ENCODE measurements at regions not wholly inside any gene's neighbourhood (a gene's known extent, or its start where the extent isn't known, plus 50 kb on each side); places are given as distances from the start of the nearest gene placed in this dataset.

DNA sequence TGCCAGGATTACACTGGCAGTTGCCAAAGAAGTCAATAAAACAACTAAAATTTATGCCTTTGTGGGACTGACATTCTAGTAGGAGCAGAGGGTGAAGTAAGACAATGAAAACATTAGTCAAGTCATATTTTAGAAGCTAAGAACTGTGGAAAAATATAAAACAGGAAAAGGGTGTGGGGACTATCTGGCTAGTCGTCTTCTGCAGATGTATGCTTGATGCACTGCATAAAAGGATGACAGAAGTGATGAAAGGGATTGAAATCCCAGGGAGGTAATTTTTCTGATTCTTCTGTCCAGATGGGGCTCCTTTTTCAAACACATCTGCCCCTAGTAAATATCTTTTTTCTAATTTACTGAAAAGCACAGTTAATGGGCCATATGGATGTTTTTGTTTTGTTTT lies 706.3 kb downstream of the ADGRL2 start:
- DNase-seq (ENCODE audit: low read depth), result no peak

DNA sequence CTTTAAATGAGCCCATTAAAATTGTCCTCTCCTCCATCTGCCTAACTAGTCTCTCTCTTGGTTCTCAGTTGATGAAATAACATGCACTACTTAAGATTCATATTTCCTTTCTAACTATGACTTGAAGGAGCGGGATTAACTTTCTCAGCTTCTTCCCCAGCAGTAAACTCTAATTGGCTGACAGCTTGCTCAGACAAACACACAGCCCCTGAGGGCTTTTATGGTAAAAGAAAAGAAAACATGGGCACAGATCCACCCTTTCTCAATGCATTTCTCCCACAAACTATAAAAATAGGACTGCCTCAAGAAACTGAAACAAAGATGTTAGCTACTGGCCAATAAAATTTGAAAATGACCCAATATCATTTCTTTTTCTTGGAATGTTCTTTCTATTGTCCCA lies 703.1 kb downstream of the ADGRL2 start:
- peak; percentile 47 for DNase-seq (ENCODE audit: low read depth)

DNA sequence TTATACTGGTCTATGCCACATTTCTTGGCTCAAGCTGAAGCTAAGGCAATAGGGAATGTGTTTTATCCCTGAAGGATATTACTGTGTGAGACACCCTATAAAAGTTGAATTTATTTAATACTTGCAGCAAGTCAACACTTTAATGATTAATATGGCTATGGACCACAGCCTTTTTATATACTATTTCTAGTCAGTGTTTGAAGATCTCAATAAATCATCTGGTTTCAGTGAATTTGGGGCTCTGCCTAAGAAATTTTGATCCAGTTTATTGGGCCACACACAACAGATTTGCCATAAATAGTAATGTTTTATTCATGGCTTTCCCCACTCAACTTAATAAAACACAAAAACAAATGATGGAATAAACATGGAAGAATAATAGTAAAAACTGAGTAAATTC lies 698.3 kb downstream of the ADGRL2 start:
- DNase-seq (ENCODE audit: low read depth), result no peak

DNA sequence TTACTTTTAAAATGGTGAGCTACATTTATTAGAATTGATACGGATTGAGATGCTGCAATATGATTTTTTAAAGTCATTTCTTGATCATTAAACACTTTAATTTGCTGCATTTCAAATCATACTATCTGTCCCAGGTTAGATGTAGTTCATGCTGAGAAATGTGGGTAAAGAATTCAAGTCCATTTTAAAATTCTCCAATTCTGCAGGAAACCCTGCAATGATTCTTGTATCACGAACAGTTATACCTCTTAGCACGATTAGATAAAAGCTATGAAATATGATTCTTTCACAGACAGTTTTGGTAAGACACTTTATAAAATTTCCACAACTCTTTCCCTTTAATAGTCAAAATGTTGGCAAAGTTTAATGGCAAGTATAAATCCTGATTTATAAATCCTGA lies 693.4 kb downstream of the ADGRL2 start:
- DNase-seq (ENCODE audit: low read depth), result no peak

DNA sequence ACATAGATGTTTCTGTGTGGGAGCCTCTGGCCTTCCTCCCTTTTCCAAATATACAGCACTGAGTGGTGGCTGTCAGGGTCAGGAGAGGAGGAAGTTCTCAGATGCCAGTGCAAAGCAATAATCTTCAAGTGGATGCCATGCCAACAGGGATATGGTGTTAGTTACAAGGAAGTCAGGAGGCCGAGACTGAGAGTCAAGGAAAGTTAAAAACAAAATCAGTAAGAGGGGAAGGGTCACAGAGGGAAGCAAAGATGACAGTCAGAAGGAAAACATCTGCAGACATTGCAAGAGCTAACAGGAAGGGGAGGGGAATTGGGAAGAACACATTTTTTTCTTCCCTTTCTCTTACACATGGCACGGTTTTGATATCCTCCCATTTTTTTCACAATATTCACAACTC lies 691.4 kb downstream of the ADGRL2 start:
- DNase-seq (ENCODE audit: low read depth), result no peak

DNA sequence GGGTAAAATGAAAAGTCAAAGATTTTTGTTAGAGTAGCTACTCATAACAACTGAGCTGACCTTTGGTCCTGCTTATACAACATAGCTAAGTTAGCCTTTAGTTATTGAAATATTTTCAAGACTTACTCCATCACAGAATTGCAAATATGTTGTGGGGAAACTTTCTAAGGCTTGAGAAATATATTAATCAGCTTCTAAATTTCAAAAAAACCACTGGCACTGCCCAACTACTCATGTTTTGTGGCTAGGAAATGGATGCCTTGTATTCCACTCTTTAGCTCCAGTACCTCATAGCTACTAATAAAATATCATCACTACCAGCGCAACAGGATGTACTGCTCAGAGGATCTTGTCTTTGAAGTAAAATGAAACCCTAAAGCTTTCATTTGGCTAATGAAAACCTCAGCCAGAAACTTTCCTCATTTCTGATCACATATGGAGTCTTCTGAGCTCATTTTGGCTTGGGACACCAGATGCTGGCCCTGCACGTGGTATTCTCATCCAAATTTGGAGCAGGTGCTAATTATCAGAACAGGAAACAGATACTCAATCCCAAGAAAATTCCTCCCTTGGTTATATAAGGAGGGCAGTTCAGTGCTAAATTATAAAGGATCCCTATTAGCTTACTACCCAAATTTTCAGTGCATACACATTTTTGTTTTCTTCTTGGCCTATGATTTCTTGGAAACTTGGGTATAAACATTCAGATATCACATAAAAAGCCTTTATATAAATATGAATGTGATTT lies 690.7 kb downstream of the ADGRL2 start:
- peak; percentile 4 for DNase-seq (ENCODE audit: low read depth)

DNA sequence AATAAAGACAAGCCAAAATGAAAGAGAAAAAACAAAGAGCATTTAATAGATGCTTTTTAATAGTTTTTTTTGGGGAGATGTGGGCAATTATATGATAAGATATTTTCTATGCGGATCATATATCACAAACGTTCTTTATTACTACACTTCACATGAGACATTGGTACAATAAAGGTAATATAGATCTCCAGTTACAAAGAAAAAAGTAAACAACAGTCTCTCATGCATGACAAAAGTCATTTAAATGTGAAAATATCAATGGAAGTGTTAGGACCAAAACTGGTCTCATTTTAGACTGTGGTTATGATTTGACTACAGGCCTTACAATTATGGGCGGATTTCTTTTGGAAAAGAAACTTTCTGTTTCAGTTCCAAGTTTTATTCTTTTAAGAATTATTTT lies 687.0 kb downstream of the ADGRL2 start:
- DNase-seq (ENCODE audit: low read depth), result no peak

DNA sequence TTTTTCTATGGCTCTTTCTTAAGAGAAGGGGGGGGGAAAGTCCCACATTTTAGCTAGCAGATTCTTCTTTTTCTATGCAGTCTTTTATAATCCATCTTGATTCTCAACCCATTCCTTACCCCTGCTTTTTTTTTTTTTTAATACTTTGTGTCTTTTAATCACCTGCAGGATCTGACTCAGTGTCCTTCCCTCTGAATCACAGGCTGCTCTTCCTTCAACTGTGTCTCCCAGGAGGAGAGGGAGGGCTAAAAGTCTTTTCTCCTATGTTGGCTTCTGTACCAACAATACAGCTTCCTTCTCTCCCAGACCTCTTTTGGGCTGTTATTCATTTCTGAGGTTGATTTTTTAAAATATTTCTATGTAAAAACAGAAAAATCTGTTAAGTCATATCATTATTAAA lies 686.2 kb downstream of the ADGRL2 start:
- DNase-seq (ENCODE audit: low read depth), result peak; percentile 5

DNA sequence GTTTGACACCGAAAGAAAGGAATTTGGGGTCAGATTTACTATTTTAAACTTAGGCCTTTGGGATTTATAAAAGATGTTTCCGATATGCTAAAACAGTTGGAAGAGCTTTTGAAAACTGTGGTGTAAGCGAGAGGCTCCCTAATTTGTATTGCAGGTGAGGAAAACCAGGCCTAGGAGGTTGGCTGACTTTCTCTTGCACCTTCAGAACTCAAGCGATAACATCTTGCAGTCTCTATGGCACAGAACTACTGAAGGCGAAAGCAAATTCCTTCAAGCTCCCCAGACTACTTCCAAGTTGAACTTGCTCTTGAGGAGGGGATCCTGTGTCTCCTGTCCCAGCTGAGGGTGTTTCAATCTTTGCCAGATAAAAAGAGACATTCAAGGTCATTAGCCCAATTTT lies 685.7 kb downstream of the ADGRL2 start:
- DNase-seq (ENCODE audit: low read depth), result no peak

DNA sequence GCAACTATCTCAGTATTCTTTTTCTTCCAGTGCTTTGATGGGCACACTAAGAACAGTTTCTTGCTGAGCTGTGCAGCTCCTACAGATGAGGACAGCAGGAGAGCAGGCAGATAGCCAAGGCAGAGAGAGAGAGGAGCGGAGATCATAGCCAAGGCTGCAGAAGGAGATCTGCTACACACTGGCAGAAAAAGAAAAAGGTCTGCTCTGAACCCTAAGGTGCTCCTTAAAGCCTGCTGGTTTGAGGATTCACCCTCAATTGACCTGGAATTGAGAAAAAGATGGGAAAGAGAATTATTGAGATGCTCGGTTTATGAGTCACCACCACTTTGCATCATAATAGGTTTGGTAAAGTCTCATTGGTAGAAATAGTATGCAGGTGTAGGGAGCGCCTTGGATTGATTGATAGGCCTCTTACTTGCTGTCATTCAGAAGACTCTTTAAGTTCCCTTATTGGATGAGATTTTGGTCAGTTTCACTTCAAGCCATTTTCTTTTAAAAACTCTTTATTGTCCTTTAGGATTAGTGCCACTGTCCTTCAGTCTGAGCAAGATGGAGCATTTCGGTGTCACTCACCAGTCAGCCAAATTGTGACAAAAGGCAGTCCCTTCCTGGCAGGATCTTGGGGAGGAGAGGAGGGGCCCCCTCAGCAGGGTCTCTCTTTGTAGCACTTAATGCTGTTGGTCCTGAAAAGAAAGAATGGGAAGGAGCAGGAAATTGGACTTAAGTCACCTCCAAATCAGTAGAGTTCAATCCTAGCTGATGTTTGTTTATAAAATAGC lies 685.0 kb downstream of the ADGRL2 start:
- peak; percentile 46 for DNase-seq (ENCODE audit: low read depth)

DNA sequence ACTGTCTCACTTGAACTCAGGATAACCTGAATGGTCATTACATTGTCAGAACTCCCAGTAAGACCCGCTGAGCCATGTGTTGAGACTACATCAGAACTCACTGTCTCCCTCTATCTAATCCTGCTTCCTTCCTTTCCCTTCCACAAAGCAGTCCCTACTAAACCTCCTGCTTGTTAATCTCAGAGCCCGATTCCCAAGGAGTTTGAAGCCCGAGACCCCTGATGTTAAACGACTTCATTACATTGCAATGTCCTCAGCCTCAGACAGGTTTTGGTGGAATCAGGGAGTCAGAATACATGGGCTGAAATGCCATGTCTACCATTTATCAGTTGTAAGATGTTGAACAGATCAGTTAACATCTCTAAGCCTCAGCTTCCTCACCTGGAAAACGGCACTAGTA lies 682.4 kb downstream of the ADGRL2 start:
- no peak for DNase-seq (ENCODE audit: low read depth)

DNA sequence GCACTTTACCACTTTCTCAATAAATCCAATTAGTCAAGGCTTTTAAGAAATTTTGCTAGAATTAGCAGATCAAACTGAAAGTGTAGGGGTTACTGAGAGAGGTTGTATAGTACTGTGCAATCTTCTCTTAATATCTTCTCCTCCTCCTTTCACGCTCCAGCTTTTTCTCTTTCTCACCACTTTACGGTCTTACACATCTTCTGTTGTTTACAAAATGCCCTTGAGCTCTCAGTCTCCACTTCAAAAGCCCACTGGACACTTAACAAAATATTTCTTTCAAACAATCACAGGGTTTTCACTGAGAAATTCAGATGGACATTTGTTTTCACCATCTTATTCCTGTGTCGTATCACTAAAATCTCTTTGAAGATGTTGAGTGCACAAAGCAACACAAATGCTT lies 678.2 kb downstream of the ADGRL2 start:
- DNase-seq (ENCODE audit: low read depth), result no peak

DNA sequence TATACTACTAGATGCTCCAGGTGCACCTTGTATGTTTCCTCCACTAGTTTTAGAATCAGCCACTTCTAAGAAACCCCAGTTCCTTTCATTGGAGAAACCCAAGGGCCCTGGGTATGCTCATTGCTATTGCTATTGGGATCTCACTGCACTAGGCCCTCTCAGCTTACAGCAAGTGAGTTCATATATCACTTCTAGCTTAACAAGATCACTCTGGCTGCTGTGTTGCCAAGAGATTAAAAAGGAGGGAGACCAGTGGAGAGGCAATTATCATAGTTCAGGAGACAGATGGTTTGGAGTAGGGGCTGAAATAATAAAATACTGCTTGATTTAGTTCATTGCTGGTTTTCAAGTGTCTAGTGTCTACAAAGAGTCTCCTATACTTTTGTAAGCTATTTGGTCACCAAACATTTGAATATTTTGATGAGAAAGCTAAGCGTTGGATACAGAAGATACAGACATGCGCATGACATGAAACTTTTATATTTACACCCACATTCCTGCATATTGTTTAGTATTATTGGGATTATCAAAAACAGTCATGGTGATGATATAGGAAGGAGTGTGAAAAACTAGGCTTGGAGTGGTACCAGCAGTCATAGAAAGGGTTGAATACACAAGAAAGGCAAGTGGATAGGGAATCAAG lies 671.9 kb downstream of the ADGRL2 start:
- DNase-seq (ENCODE audit: low read depth), result no peak

DNA sequence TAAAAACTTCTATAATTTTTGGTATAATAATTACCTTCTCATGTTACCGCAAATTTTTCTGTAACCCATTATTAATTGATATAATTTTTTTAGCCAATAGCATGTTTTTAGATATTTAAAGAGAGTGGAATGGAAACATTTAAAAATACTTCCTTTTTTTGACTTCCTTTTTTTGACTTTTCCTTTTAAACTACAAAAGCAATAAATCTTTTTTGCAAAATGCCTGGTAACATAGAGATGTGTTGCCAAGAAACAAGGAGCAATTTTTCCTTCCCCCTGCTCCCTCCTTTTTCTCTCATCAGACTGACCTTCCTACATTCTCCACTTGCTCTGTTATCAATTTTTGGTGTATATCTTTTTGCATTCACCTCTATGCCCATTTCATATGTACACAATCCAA lies 666.2 kb downstream of the ADGRL2 start:
- DNase-seq (ENCODE audit: low read depth), result no peak

DNA sequence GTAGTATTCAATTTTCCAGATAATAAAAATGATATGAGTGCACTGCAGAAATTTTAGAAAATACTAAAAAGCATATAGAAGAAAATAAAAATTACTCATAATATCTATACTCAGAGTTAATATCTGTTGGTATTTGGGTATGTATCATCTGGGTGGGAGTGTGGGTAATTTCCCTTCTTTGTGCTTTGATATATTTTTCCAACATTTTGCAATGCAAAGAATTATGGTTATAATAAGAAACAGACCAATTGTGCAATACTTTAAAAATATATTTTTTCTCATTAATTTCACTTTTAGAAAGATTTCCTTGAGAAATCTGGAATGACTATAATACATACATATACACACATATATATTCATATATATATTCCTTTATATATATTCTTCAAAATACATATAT lies 665.7 kb downstream of the ADGRL2 start:
- no peak for DNase-seq (ENCODE audit: low read depth)

DNA sequence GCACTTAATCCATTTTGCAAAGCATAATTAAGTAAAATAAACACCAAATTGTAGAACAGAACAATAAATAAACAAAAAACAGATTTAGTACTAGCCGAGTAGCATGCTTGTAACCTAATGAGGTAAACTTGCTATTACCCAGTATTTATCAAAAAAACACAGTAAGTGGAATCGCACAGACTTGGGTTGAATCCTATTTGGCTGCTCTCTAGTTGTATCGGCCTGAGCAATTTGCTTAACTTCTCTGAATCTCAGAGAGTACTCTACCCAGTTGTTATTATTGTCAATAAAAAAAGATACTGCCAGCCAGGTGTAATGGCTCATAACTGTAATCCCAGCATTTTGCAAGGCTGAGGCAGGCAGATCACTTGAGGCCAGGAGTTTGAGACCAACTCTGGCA lies 664.3 kb downstream of the ADGRL2 start:
- no peak for DNase-seq (ENCODE audit: low read depth)

DNA sequence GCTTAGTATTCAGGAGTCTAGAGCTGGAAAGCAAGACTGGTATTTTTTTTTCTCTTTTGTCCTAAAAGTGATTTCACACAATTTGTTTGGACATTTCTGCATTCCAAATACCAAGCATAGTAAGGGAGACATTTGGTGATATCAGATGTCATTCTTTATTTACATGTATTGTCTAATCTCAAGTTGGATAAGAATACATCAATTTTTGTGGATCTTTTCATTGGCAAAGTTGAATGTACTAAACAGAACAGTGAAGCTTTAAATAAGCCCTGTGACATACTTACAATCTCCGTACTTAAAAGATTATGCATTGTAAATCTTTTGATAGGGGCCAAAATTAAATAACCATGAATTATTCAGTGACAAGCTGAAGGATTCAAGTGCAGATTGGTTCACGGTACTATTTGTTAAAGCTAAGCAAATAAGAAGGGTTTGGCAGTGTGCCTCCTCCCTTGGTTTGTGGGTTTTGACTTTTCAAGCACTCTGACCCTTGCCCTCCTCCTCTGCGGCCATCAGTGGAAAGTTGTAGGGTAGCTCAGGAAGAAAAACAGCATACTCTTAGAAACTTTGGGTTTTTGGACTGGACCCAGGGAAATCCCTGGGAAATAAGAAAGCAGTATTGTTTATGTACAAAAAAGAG lies 663.7 kb downstream of the ADGRL2 start:
- peak; percentile 71 for DNase-seq (ENCODE audit: low read depth)

DNA sequence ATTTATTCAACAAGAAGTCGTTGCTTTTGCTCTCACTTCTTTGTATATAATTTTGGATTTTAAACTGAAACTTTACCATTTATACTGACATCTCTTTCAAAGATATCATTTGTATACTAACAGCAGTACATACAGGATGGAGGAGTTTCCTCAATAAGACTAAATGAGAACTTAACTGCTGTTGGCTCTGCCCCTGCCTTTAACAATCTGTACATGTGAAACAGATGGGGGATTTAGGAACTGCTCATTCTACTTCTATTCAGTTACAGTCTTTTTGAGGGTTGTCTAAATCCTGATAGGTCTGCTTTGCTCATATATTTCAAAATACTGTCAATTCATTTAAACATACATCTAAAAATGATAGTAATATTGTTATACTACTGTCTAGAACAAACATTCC lies 663.2 kb downstream of the ADGRL2 start:
- DNase-seq (ENCODE audit: low read depth), result no peak

DNA sequence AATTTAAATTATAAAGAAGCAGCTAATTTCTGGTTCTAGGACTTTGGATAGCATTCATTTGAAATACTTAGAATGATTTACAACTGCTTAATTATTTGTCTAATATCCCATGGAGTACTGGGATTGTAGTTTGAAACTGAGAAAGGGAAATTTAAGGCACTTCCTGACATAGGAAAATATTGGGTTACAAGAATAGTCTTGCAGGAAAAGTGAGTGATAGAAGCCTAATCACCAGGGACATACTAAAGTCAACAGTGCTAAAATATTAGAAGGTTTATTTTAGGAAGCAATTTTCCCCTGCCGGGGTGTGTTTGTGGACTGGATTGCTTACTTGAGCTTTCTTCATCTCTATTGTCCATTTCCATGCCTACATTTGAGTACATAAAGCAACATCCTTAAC lies 661.6 kb downstream of the ADGRL2 start:
- DNase-seq (ENCODE audit: low read depth), result no peak

DNA sequence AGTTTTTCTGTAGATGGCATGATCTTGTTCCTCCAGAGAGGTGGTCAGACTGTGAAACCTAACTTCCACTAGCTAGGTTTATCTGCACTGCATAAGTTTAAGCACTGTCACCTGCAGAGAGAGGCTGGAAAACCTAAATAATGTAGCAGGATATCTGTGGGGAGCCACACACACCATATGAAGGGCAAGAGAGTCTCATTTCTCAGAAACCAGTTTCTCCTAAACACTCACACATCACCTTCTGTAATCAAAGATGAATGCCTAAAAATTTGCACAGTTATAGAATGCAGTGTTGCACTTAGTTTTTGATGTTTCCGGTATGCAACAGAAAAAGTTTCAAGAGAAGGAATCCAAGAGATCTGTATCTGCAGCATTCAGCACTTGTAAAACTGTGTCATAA lies 654.6 kb downstream of the ADGRL2 start:
- peak; percentile 9 for DNase-seq (ENCODE audit: low read depth)

DNA sequence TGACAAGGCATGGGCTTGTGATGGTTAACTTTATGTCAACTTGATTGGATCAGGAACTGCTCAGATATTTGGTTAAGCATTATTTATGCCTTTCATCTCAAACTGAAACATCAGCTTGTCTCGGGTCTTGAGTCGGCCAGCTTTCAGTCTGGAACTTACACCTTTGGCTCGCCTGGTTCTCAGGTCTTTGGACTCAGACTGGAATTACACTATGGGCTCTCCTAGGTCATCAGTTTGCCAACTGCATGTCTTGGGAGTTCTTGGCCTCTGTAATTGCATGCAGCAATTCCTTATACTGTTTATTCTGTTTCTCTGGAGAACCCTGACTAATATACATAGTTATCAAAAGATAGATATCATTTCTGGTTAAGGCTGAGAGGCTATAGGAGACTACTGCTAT lies 653.7 kb downstream of the ADGRL2 start:
- DNase-seq (ENCODE audit: low read depth), result no peak

DNA sequence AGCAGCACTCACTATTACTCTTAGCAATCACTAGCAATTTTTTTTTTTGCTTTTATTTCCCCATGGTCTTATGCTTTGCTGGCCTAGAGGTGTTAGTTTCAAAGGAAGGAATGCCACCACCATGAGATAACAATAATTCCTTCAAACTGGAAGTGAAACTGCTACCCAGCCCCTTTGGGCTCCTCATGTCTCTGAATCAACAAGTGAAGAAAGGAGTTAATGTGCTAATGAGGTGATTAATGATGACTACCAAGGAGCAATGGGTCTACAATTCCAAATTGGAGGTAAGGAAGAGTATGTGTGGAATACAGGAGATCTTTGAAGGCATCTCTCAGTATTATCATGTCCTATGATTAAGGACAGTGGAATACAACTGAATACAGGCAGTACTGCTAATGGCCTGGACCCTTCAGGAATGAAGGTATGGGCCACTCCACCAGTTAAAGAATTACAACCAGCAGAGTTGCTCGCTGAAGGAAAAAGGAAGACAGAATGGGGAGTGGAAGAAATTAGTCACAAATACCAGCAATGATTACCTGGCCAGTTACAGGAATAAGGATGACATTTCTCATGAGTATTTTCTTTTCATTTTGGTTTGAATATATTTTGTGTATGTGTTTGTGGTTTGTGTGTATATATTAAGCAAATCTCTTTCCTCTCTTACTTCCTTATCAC lies 652.9 kb downstream of the ADGRL2 start:
- DNase-seq (ENCODE audit: low read depth), result no peak
